HG02759 (cell line): ENCODE measurements at regions not wholly inside any gene's neighbourhood (a gene's known extent, or its start where the extent isn't known, plus 50 kb on each side); places are given as distances from the start of the nearest gene placed in this dataset.

ENCODE experiments used
- ATAC-seq: cut with Tn5 transposase; IDR thresholded peaks from one replicate; pipeline ENCODE4 v1.9.1; 2021; ENCODE audit warnings: mild to moderate bottlenecking, moderate library complexity; ENCODE audit not compliant: unreplicated experiment

GRCh38 chr3:28940530-28940929, 340.3 kb upstream of the RBMS3 start:
- ATAC-seq = peak; percentile 86

DNA sequence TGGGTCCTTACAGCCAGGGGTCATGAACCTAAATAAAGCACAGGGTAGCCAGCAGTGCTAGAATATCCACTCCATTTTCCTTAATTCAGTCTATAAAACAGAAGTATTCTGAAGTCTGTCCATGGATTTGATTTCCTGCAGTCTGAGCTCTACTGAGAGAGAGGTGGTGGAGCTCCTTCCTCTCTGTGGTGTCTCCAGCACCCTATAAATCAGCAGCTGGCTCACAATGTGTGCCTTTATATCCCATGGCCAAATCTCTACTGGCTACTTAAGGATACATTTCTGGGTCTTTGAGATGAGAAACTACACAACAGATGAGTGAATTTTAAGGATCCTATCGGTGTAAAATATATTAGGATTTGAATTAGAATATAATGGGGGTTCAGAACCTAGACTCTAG, 339.9 kb upstream of the RBMS3 start:
- peak; percentile 17 for ATAC-seq

- ATAC-seq = no peak
Observed at GRCh38 chr3:28947061-28947460, 333.8 kb upstream of the RBMS3 start.

- ATAC-seq = no peak
Observed at GRCh38 chr3:28947751-28948150, 333.1 kb upstream of the RBMS3 start.

DNA sequence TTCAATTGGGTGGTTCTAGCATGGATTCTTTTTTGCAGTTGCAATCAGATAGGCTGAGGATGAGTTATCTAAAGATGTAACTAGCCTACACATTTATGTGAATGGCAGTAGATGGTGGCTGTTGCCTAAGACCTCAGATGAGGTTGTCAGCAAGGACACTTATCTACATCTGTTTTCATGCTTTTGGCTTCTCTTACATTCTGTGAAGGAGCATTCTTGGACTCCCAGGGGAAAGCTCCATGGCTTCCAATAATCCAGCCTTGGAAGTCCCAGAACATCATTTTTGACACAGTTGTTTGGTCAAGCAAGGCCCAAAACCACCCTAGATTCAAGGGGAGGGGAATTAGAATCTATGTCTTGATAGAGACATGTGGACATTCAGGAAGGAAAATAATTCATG, 332.2 kb upstream of the RBMS3 start:
- ATAC-seq = no peak

GRCh38 chr3:28949580-28949979, 331.3 kb upstream of the RBMS3 start:
- ATAC-seq = no peak

GRCh38 chr3:28950614-28951013, 330.3 kb upstream of the RBMS3 start:
- ATAC-seq = no peak

GRCh38 chr3:28951772-28952556, 328.9 kb upstream of the RBMS3 start:
- ATAC-seq = no peak

DNA sequence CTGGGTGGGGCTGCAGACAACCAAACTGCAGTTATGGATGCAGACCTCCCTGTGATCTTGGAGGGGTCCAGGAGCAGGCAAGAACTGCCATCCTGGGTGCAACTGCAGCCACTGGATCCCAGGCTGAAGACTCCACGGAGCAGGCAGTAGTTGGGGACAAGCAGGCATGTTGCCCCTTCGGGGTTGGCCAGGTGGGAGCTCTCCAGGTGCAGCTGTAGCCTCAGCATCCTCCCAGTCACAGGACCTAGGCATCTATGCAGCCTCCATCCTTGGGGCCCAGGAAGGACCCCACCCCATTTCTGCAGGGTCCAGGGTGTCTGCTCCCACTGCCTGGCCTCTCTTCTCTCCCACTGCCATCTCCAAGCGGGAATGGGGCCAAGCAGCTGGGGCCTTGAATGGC, 322.2 kb upstream of the RBMS3 start:
- ATAC-seq = no peak

DNA sequence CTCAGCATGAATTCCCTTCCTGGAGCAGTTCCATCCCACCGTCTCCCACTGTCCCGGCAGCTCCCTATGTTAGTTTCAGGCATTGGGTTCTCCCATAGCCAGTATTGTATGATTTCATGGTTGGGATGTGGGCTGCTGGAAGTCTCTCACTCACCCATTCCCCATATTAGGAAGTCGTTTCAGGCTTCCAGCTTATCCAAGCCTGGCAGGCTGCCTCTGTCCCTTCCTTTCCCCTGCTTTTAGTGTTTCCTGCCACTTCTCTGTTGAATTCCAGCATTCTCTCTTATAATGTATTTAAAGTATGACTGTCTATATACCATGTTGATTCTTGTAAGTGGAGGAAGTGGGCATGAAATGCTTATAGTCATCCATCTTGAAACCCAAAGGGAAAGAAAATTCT, 309.7 kb upstream of the RBMS3 start:
- no peak for ATAC-seq

GRCh38 chr3:28972921-28973320, 307.9 kb upstream of the RBMS3 start:
- peak; percentile 83 for ATAC-seq

GRCh38 chr3:28973609-28974008, 307.3 kb upstream of the RBMS3 start:
- no peak for ATAC-seq

GRCh38 chr3:28978092-28978491, 302.8 kb upstream of the RBMS3 start:
- ATAC-seq = no peak

DNA sequence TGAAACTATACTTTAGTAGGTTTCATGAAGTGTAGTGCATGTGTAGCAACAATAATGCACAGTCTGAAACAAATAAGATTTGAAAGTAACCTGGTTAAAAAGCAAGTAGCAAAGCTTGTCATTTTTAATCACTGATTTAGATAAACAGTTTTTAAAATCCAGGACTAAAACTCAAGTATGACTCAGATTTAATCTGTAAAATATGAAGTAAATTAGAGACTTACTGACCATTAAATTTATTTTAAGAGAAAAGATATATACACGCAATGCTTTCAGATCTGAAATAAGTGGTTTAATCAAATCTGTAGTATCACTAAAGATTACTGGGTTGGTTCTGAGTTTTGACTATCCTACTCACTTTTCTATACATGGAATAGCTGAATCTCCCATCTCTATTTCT, 300.7 kb upstream of the RBMS3 start:
- ATAC-seq = no peak

GRCh38 chr3:28980631-28981030, 300.2 kb upstream of the RBMS3 start:
- no peak for ATAC-seq

DNA sequence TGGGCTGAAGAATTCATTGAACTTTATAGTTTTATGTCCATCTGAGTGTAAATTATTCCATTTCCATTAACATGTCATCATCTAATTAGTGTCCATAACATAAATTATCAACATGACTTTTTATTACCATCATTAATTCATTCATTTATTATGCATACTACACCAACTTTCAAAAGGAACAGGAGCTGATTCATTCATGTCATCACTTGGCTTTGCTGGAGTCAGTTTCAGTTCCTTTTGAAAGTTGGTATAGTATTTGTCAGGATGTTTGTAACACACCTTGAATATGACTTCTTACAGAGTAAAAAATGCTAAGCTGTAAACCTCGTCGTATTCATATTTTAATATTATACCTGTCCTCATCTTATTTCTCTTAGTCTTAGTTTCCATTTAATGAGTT, 298.0 kb upstream of the RBMS3 start:
- ATAC-seq = peak; percentile 97

- ATAC-seq = no peak
Observed at GRCh38 chr3:28986922-28987321, 293.9 kb upstream of the RBMS3 start.

DNA sequence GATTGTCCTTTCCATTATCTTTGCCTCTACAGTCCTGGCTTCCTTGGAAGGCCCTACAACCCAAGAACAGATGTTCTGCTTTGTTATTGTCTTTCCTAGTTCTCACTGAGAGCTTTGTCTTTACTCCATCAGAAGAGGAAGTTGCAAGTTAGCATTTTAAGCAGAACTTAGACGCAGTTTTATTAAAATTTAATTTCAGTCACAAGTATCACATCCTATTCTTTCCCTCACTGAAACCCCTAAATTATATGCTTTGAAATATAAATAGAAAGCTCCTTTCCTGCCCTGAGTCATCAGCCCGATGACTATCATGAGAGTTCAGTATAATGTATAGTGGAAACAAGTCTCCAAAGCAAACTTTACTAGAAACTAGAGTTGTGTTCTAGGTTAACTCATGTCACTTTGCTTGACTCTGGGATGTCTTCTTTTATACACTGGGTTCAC, 291.2 kb upstream of the RBMS3 start:
- peak; percentile 92 for ATAC-seq

DNA sequence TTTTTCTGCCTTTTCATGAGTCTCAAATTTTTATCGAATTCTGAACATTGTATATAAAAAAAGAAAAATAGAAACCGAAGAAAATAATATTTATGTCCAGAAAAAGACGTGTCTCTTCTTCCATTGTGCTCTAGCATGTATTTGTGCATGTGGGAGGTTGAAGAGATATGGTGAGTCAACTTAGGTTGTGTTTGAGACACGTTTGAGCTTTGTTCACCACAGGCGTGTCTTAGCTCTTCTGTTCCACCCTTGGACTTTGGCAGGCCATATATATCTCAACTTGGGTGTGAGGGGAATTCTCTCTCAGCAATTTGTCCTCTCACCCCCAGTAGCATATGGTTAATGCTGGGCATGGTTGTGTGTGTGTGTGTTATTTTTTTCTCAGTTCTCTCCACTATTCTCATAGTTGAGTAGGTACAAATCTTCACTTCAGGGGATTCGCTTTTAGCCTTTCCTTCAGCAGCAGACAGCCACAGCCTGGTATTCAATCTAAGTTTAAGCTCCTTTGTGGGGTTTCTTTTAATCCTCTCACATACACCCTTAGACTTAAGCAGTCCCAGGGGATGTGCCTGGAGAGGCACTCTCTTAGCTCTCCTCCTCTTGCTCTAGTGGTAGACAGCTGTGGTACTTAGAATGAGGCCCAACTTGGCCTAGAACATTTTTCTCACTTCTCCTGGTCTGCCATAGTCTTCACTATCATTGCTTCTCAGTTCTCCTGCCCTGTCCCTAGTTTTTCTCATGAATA, 286.5 kb upstream of the RBMS3 start:
- no peak for ATAC-seq

GRCh38 chr3:29004885-29005599, 275.8 kb upstream of the RBMS3 start:
- ATAC-seq = peak; percentile 99

- ATAC-seq = no peak
Observed at GRCh38 chr3:29005862-29006261, 275.0 kb upstream of the RBMS3 start.

- no peak for ATAC-seq
Observed at GRCh38 chr3:29011441-29011840, 269.4 kb upstream of the RBMS3 start.
